GM23338 (cell line): ENCODE measurements at regions not wholly inside any gene's neighbourhood (a gene's known extent, or its start where the extent isn't known, plus 50 kb on each side); places are given as distances from the start of the nearest gene placed in this dataset.

Experiments
- ATAC-seq: fragments of 200-7000 bp; cut with Tn5 transposase; 3 replicates; pipeline ENCODE4 v1.9.1; 2020
- DNase-seq: peaks from one replicate; pipeline ENCODE4 v3.0.0-alpha.2; 2015; ENCODE audit warnings: low spot score
- H2AFZ ChIP-seq: fragments of 200-600 bp; sonication (generic); 2 replicates; pipeline ENCODE4 v1.8.0; 2016; ENCODE audit warnings: antibody characterized with exemption, mild to moderate bottlenecking, moderate library complexity
- H3F3A ChIP-seq: fragments of 200-600 bp; sonication (generic); replicated peaks from 2 replicates; pipeline ENCODE4 v1.8.0; 2017; ENCODE audit warnings: antibody characterized with exemption, mixed run types, low read depth
- H3K27ac ChIP-seq: fragments of 200-600 bp; sonication (generic); 2 replicates; pipeline ENCODE4 v1.6.1; 2016; ENCODE audit warnings: low read depth
- H3K27me3 ChIP-seq: fragments of 200-600 bp; sonication (generic); 2 replicates; pipeline ENCODE4 v1.8.0; 2016; ENCODE audit warnings: mild to moderate bottlenecking, mixed run types, moderate library complexity; ENCODE audit not compliant: insufficient read depth
- H3K36me3 ChIP-seq: fragments of 200-600 bp; sonication (generic); 2 replicates; pipeline ENCODE4 v1.8.0; 2016; ENCODE audit warnings: mild to moderate bottlenecking; ENCODE audit not compliant: insufficient read depth
- H3K4me1 ChIP-seq: fragments of 200-600 bp; sonication (generic); 2 replicates; pipeline ENCODE4 v1.8.0; 2016; ENCODE audit warnings: mild to moderate bottlenecking, moderate library complexity; ENCODE audit not compliant: insufficient read depth
- H3K4me2 ChIP-seq: fragments of 200-600 bp; sonication (generic); 2 replicates; pipeline ENCODE4 v1.7.1; 2017; ENCODE audit warnings: mixed run types
- H3K4me3 ChIP-seq: fragments of 200-600 bp; sonication (generic); 2 replicates; pipeline ENCODE4 v1.6.1; 2016; ENCODE audit warnings: mixed run types
- H3K79me2 ChIP-seq: fragments of 200-600 bp; sonication (generic); replicated peaks from 2 replicates; pipeline ENCODE4 v1.8.0; 2017; ENCODE audit warnings: mild to moderate bottlenecking; ENCODE audit not compliant: insufficient read depth
- H3K9me2 ChIP-seq: fragments of 200-600 bp; sonication (generic); 2 replicates; pipeline ENCODE4 v1.8.0; 2017; ENCODE audit not compliant: insufficient read depth
- H4K20me1 ChIP-seq: fragments of 200-600 bp; sonication (generic); replicated peaks from 2 replicates; pipeline ENCODE4 v1.8.0; 2017; ENCODE audit warnings: mild to moderate bottlenecking; ENCODE audit not compliant: insufficient read depth
- H3K27ac Mint-ChIP-seq: 2 replicates; pipeline ENCODE4 v1.8.0; 2020; ENCODE audit warnings: inconsistent platforms, mild to moderate bottlenecking, moderate library complexity, mixed read lengths
- H3K27me3 Mint-ChIP-seq: 3 replicates; pipeline ENCODE4 v1.8.0; 2022; ENCODE audit warnings: low read depth, mild to moderate bottlenecking, moderate library complexity, mixed read lengths, inconsistent platforms; ENCODE audit not compliant: insufficient read depth, poor library complexity
- H3K36me3 Mint-ChIP-seq: 3 replicates; pipeline ENCODE4 v1.8.0; 2021; ENCODE audit warnings: low read depth, mild to moderate bottlenecking, inconsistent platforms, moderate library complexity, mixed read lengths
- H3K4me1 Mint-ChIP-seq: 3 replicates; pipeline ENCODE4 v1.8.0; 2020; ENCODE audit warnings: mild to moderate bottlenecking, inconsistent platforms, mixed read lengths
- H3K4me3 Mint-ChIP-seq: 3 replicates; pipeline ENCODE4 v1.8.0; 2021; ENCODE audit warnings: moderate library complexity, mild to moderate bottlenecking, inconsistent platforms, mixed read lengths
- H3K9me3 Mint-ChIP-seq: 3 replicates; pipeline ENCODE4 v1.8.0; 2020; ENCODE audit warnings: moderate library complexity, mild to moderate bottlenecking, inconsistent platforms, mixed read lengths
- CREB1 ChIP-seq: fragments of 250-450 bp; sonication (Bioruptor Pico); IDR thresholded peaks from 2 replicates; pipeline ENCODE4 v1.5.0; 2020; ENCODE audit warnings: low read depth, mild to moderate bottlenecking, moderate library complexity
- CTCF ChIP-seq, 2 experiments: fragments of 200-600 bp in 1 of 2; sonication (generic) in 1 of 2; conservative IDR thresholded peaks; 2 replicates each; pipeline versions ENCODE4 v1.5.1 to v1.6.1; 2016 to 2017; ENCODE audit warnings: antibody characterized with exemption in 2 of 2, low read depth in 2 of 2, mild to moderate bottlenecking in 2 of 2, moderate library complexity in 1 of 2
- ETS1 ChIP-seq: IDR thresholded peaks from 2 replicates; pipeline ENCODE4 v1.6.1; 2016; ENCODE audit warnings: antibody characterized with exemption
- EZH2 ChIP-seq: fragments of 200-600 bp; sonication (generic); IDR thresholded peaks from one replicate; pipeline ENCODE4 v1.8.0; 2017; ENCODE audit warnings: antibody characterized with exemption, mild to moderate bottlenecking, low read depth; ENCODE audit not compliant: unreplicated experiment
- EZH2phosphoT487 ChIP-seq: fragments of 200-600 bp; sonication (generic); IDR thresholded peaks from one replicate; pipeline ENCODE4 v1.8.1; 2018; ENCODE audit warnings: antibody characterized with exemption; ENCODE audit not compliant: unreplicated experiment
- JUNB ChIP-seq: IDR thresholded peaks from one replicate; pipeline ENCODE4 v1.6.1; 2016; ENCODE audit warnings: antibody characterized with exemption; ENCODE audit not compliant: unreplicated experiment
- NANOG ChIP-seq: IDR thresholded peaks from 2 replicates; pipeline ENCODE4 v1.6.1; 2016; ENCODE audit warnings: antibody characterized with exemption, borderline replicate concordance
- POLR2AphosphoS5 ChIP-seq: IDR thresholded peaks from 2 replicates; pipeline ENCODE4 v1.6.1; 2016; ENCODE audit warnings: antibody characterized with exemption, low read depth
- REST ChIP-seq: IDR thresholded peaks from one replicate; pipeline ENCODE4 v1.6.1; 2018; ENCODE audit warnings: antibody characterized with exemption; ENCODE audit not compliant: unreplicated experiment
- STAT1 ChIP-seq: IDR thresholded peaks from one replicate; pipeline ENCODE4 v1.6.1; 2016; ENCODE audit warnings: antibody characterized with exemption; ENCODE audit not compliant: unreplicated experiment
- ZNF114 ChIP-seq: fragments of 250-450 bp; sonication (Bioruptor Pico); IDR thresholded peaks from 2 replicates; pipeline ENCODE4 v1.5.0; 2020; ENCODE audit warnings: mild to moderate bottlenecking, moderate library complexity
- ZNF331 ChIP-seq: fragments of 250-450 bp; sonication (Bioruptor Pico); IDR thresholded peaks from 2 replicates; pipeline ENCODE4 v1.5.0; 2020; ENCODE audit warnings: low read depth, mild to moderate bottlenecking, moderate library complexity
- TF ChIP-seq, protein P1 (sequence below): fragments of 250-450 bp; sonication (Bioruptor Pico); IDR thresholded peaks from 2 replicates; pipeline ENCODE4 v1.5.0; 2020; ENCODE audit warnings: mild to moderate bottlenecking, moderate library complexity

- H3K4me2 ChIP-seq, result no peak overlapping the region
- 0 out of 3 replicates have a peak, but pooled peaks cover 3% of the 10 kb centered on the region for H3K4me1 Mint-ChIP-seq
- no peaks in the 10 kb centered on the region for H3F3A ChIP-seq
- peaks cover 4% of the 10 kb centered on the region for H3K27me3 Mint-ChIP-seq
- TF ChIP-seq CREB1 (CRISPR knock-in tag) (no peak), ZNF114 (CRISPR knock-in tag) (no peak), EZH2 (no peak), EZH2phosphoT487 (no peak), JUNB (no peak), REST (no peak), STAT1 (no peak), POLR2AphosphoS5 (no peak), CTCF (conservative IDR thresholded peaks at IDR 0.05; ENCODE audit: low read depth in 2 of 2) (no peak), NANOG (no peak), ZNF331 (CRISPR knock-in tag) (no peak), ETS1 (no peak)
- TF ChIP-seq, protein P1, sequence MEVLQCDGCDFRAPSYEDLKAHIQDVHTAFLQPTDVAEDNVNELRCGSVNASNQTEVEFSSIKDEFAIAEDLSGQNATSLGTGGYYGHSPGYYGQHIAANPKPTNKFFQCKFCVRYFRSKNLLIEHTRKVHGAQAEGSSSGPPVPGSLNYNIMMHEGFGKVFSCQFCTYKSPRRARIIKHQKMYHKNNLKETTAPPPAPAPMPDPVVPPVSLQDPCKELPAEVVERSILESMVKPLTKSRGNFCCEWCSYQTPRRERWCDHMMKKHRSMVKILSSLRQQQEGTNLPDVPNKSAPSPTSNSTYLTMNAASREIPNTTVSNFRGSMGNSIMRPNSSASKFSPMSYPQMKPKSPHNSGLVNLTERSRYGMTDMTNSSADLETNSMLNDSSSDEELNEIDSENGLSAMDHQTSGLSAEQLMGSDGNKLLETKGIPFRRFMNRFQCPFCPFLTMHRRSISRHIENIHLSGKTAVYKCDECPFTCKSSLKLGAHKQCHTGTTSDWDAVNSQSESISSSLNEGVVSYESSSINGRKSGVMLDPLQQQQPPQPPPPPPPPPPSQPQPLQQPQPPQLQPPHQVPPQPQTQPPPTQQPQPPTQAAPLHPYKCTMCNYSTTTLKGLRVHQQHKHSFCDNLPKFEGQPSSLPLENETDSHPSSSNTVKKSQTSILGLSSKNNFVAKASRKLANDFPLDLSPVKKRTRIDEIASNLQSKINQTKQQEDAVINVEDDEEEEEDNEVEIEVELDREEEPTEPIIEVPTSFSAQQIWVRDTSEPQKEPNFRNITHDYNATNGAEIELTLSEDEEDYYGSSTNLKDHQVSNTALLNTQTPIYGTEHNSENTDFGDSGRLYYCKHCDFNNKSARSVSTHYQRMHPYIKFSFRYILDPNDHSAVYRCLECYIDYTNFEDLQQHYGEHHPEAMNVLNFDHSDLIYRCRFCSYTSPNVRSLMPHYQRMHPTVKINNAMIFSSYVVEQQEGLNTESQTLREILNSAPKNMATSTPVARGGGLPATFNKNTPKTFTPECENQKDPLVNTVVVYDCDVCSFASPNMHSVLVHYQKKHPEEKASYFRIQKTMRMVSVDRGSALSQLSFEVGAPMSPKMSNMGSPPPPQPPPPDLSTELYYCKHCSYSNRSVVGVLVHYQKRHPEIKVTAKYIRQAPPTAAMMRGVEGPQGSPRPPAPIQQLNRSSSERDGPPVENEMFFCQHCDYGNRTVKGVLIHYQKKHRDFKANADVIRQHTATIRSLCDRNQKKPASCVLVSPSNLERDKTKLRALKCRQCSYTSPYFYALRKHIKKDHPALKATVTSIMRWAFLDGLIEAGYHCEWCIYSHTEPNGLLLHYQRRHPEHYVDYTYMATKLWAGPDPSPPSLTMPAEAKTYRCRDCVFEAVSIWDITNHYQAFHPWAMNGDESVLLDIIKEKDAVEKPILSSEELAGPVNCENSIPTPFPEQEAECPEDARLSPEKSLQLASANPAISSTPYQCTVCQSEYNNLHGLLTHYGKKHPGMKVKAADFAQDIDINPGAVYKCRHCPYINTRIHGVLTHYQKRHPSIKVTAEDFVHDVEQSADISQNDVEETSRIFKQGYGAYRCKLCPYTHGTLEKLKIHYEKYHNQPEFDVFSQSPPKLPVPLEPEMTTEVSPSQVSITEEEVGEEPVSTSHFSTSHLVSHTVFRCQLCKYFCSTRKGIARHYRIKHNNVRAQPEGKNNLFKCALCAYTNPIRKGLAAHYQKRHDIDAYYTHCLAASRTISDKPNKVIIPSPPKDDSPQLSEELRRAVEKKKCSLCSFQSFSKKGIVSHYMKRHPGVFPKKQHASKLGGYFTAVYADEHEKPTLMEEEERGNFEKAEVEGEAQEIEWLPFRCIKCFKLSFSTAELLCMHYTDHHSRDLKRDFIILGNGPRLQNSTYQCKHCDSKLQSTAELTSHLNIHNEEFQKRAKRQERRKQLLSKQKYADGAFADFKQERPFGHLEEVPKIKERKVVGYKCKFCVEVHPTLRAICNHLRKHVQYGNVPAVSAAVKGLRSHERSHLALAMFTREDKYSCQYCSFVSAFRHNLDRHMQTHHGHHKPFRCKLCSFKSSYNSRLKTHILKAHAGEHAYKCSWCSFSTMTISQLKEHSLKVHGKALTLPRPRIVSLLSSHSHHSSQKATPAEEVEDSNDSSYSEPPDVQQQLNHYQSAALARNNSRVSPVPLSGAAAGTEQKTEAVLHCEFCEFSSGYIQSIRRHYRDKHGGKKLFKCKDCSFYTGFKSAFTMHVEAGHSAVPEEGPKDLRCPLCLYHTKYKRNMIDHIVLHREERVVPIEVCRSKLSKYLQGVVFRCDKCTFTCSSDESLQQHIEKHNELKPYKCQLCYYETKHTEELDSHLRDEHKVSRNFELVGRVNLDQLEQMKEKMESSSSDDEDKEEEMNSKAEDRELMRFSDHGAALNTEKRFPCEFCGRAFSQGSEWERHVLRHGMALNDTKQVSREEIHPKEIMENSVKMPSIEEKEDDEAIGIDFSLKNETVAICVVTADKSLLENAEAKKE (CRISPR knock-in tag), result no peak
- H3K4me3 Mint-ChIP-seq, result no peak overlapping the region
- no peak overlapping the region for H3K27ac ChIP-seq
- no peaks in the 10 kb centered on the region for H3K4me1 ChIP-seq
- H3K36me3 ChIP-seq, result no peaks in the 10 kb centered on the region
- no peaks in the 10 kb centered on the region for H4K20me1 ChIP-seq
- no peaks in the 10 kb centered on the region for H3K79me2 ChIP-seq
- ATAC-seq, result no peak
- no peak for DNase-seq
- H3K27ac Mint-ChIP-seq, result no peak overlapping the region
- H2AFZ ChIP-seq, result no peak overlapping the region
- H3K27me3 ChIP-seq, result no peaks in the 10 kb centered on the region
- H3K36me3 Mint-ChIP-seq, result peaks cover 8% of the 10 kb centered on the region
- no peaks in the 10 kb centered on the region for H3K9me2 ChIP-seq
- no peak overlapping the region for H3K4me3 ChIP-seq
- H3K9me3 Mint-ChIP-seq, result peaks cover 11% of the 10 kb centered on the region
Observed at GRCh38 chr9:32705059-32705458, 69.6 kb upstream of the TAF1L start.
